GM10248 (cell line): ENCODE measurements at regions not wholly inside any gene's neighbourhood (a gene's known extent, or its start where the extent isn't known, plus 50 kb on each side); places are given as distances from the start of the nearest gene placed in this dataset.

ENCODE experiments used
- CTCF ChIA-PET: fragments of 300-600 bp; sonication (Branson Sonifier 250); formaldehyde crosslinking; extraction: SDS; loops from one replicate; lab custom pipeline; 2021; ENCODE audit warnings: antibody characterized with exemption; lab: Yijun Ruan, JAX
- POLR2A ChIA-PET: fragments of 350-650 bp; sonication (Branson Sonifier 250); formaldehyde crosslinking; extraction: SDS; loops from one replicate; lab custom pipeline; 2020; ENCODE audit warnings: antibody characterized with exemption; lab: Yijun Ruan, JAX
- DNase-seq: peaks from one replicate; pipeline ENCODE4 v3.0.0; 2012; ENCODE audit errors: extremely low spot score
- TF ChIP-seq, protein P1 (sequence below): IDR thresholded peaks from 2 replicates; pipeline ENCODE4 v1.5.1; 2012; ENCODE audit warnings: mild to moderate bottlenecking, low read depth; ENCODE audit errors: extremely low read depth, missing control alignments, control extremely low read depth

DNA sequence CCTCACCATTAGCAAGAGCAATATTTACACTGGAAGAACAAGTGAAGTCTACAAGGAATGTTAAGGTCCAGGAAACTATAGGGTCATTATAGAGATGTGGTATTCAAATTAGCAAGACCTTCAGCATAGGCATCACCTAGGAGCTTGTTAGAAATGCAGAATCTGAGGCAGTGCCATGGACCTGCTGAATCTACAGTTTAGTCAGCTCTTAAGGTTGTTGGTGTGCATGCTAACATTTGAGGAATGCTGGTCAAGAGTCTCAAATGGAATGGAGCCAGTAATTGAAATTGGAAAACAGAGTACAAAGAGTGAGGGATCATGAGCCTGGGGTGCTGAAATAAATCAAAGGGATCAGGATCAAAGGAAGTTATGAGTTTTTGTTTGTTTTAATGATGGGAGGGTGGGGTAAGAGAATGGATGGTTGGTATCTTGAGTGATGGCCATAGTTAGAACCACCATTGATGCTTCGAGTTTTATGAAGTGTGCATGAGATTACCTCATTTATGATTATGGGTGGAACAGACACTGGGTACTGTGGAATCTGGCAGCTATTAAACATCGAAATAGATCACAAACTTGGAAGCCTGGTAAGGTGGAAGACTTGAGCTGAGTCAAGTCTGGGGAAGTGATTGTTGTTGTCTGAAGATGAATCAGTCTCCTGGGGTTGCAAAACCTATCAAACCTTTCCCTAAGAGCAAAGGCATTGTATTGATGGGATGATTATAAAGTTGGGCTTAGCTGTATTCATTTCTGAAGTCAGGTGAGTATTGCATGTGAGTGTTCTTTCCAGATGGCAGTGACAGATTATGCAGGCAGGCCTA lies 323.3 kb upstream of the E2F7 start:
- ChIA-PET POLR2A (no interaction called here), CTCF (no interaction called here)
- TF ChIP-seq, protein P1, sequence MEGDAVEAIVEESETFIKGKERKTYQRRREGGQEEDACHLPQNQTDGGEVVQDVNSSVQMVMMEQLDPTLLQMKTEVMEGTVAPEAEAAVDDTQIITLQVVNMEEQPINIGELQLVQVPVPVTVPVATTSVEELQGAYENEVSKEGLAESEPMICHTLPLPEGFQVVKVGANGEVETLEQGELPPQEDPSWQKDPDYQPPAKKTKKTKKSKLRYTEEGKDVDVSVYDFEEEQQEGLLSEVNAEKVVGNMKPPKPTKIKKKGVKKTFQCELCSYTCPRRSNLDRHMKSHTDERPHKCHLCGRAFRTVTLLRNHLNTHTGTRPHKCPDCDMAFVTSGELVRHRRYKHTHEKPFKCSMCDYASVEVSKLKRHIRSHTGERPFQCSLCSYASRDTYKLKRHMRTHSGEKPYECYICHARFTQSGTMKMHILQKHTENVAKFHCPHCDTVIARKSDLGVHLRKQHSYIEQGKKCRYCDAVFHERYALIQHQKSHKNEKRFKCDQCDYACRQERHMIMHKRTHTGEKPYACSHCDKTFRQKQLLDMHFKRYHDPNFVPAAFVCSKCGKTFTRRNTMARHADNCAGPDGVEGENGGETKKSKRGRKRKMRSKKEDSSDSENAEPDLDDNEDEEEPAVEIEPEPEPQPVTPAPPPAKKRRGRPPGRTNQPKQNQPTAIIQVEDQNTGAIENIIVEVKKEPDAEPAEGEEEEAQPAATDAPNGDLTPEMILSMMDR, result no peak
- no peak for DNase-seq

- DNase-seq, result no peak
- TF ChIP-seq, protein P1, result no peak
- POLR2A ChIA-PET, result no interaction called here
- CTCF ChIA-PET, result no interaction called here
These were observed 322.3 kb upstream of the E2F7 start for GRCh38 chr12:77387671-77388070.

- DNase-seq, result no peak
- ChIA-PET POLR2A (no interaction called here), CTCF (no interaction called here)
- TF ChIP-seq, protein P1, result no peak
These were observed 321.8 kb upstream of the E2F7 start for GRCh38 chr12:77387214-77387613.

DNA sequence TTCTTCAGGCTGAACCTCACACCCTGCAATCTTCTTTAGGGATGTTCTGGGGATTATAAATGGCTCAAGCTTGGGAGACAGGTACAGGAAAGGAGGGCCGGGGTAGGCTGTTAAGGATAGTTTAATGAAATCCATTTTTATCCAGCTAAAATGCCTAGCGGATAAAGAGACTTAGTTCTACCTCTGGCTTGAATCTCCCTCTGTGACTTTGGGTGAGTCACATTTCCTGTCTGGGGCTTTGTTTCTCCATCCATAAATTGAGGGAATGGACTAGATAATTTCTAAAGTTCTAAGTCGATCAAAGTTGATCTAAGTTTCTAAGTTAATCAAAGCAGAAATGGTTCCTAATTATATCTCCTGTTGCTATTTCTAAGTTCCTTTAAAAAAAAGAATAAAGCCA lies 319.6 kb upstream of the E2F7 start:
- CTCF ChIA-PET, result no interaction called here
- no peak for DNase-seq
- TF ChIP-seq, protein P1, result no peak
- POLR2A ChIA-PET, result no interaction called here

GRCh38 chr12:77382096-77382742 lies 316.9 kb upstream of the E2F7 start:
- DNase-seq, result no peak
- TF ChIP-seq, protein P1, result no peak
- CTCF ChIA-PET, result interaction anchor here (1.3 kb wide), 1 partner anchor 27 kb away, joined by 3 read pairs; no protein-coding TSS in a partner anchor
- POLR2A ChIA-PET, result no interaction called here

- DNase-seq, result no peak
- POLR2A ChIA-PET, result no interaction called here
- CTCF ChIA-PET, result no interaction called here
- TF ChIP-seq, protein P1, result no peak
These were observed 312.3 kb upstream of the E2F7 start for GRCh38 chr12:77377622-77378021.
